T-helper 1 cell treated with Interleukin-12 subunit alpha and Interleukin-12 subunit beta and Interleukin-4 antibody, amounts not matched to agents 30 μg/mL and 1 μg/mL, for 36 hours (primary cell): ENCODE measurements at regions not wholly inside any gene's neighbourhood (a gene's known extent, or its start where the extent isn't known, plus 50 kb on each side); places are given as distances from the start of the nearest gene placed in this dataset.
"Not testable (repeated sequence)": the region's sequence is repeated elsewhere in the genome, so short reads cannot be mapped to it uniquely, and the experiment has no call there.

ENCODE experiments used
- H3K27ac Mint-ChIP-seq: one replicate; pipeline ENCODE4 v1.8.0; 2021; ENCODE audit warnings: mild to moderate bottlenecking, mixed read lengths
- H3K27me3 Mint-ChIP-seq: one replicate; pipeline ENCODE4 v1.8.0; 2021; ENCODE audit warnings: low read depth, mixed read lengths
- H3K36me3 Mint-ChIP-seq: one replicate; pipeline ENCODE4 v1.8.0; 2021; ENCODE audit warnings: low read depth, mixed read lengths
- H3K4me1 Mint-ChIP-seq: one replicate; pipeline ENCODE4 v1.8.0; 2021; ENCODE audit warnings: low read depth, mixed read lengths
- H3K4me3 Mint-ChIP-seq: one replicate; pipeline ENCODE4 v1.8.0; 2021; ENCODE audit warnings: mild to moderate bottlenecking, moderate library complexity, mixed read lengths
- H3K9me3 Mint-ChIP-seq: one replicate; pipeline ENCODE4 v1.8.0; 2021; ENCODE audit warnings: mixed read lengths

GRCh38 chr6:14231071-14231483 lies 113.5 kb downstream of the CD83 start:
- Mint-ChIP-seq H3K27me3 (peaks cover 8% of the 10 kb centered on the region), H3K9me3 (peaks cover 5% of the 10 kb centered on the region), H3K4me1 (peaks cover 2% of the 10 kb centered on the region), H3K36me3 (no peaks in the 10 kb centered on the region), H3K27ac (no peak overlapping the region), H3K4me3 (no peak overlapping the region)

GRCh38 chr6:14231501-14232280 lies 114.1 kb downstream of the CD83 start:
- H3K4me3 Mint-ChIP-seq, result no peak overlapping the region
- H3K4me1 Mint-ChIP-seq, result peaks cover 2% of the 10 kb centered on the region

GRCh38 chr6:14232889-14233288 lies 115.3 kb downstream of the CD83 start:
- no peaks in the 10 kb centered on the region for H3K9me3 Mint-ChIP-seq
- peaks cover 2% of the 10 kb centered on the region for H3K4me1 Mint-ChIP-seq
- no peak overlapping the region for H3K4me3 Mint-ChIP-seq
- no peaks in the 10 kb centered on the region for H3K36me3 Mint-ChIP-seq
- H3K27me3 Mint-ChIP-seq, result peaks cover 8% of the 10 kb centered on the region
- no peak overlapping the region for H3K27ac Mint-ChIP-seq

More at GRCh38 chr6:14231501-14232280, 114.1 kb downstream of the CD83 start:
- no peaks in the 10 kb centered on the region for H3K9me3 Mint-ChIP-seq
- peaks cover 8% of the 10 kb centered on the region for H3K27me3 Mint-ChIP-seq
- H3K36me3 Mint-ChIP-seq, result no peaks in the 10 kb centered on the region
- H3K27ac Mint-ChIP-seq, result no peak overlapping the region

DNA sequence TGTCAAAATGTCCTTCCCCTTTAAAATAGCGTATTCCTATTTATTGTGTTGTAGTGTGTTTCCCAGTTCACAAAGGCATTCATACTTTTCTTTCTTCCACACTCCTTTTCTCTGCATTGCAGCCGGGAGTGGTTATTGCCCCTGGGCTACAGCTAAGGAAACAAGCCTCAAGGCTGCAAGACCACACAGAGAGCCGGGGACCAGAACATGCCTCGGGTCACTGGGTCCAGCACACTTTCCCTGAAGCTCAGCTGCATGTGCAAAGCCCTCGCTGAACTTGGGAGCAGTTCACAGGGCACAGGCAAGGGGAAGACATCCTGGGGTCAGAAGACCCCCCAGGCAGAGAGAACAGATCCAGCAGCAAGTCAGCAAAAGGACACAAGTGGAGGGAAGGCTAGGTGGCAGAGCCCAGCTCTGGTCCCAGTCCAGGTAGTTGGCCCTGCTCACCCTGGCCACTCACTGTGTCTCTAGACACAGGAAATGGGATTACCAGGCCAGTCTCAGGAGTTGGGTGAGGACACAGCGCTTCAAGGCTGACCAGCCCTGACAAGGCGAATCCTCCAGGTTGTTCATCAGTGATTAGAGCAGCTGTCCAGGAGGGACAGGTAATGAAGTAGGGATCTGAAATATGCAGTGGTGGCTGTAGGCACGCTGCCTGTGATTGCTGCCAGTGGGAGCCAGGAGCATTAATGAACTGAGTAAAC lies 118.2 kb downstream of the CD83 start:
- H3K27me3 Mint-ChIP-seq, result peaks cover 9% of the 10 kb centered on the region
- no peak overlapping the region for H3K27ac Mint-ChIP-seq

DNA sequence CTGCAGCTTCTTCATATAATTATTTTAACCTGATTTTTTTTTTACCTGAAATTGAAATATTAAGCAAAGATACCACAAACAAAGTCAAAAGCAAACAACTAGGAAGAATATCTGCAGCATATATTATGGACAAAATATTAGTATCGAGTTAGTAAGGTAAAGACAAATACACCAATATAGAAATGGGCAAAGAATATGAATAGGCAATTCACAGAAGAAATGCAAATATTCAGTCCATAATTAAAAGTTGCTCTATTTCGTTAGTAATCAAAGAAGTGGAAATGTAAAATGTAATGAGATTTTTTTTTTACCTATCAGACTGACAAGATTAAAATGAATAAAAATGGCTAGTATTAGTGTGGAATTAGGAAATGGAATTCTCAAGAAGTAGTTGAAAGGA lies 121.5 kb downstream of the CD83 start:
- H3K27ac Mint-ChIP-seq, result no peak overlapping the region
- H3K4me3 Mint-ChIP-seq, result no peak overlapping the region
- peaks cover 17% of the 10 kb centered on the region for H3K9me3 Mint-ChIP-seq
- peaks cover 2% of the 10 kb centered on the region for H3K36me3 Mint-ChIP-seq
- peaks cover 4% of the 10 kb centered on the region for H3K27me3 Mint-ChIP-seq
- H3K4me1 Mint-ChIP-seq, result peaks cover 5% of the 10 kb centered on the region

More for the DNA sequence above, 118.2 kb downstream of the CD83 start:
- Mint-ChIP-seq H3K4me3 (no peak overlapping the region), H3K9me3 (peaks cover 10% of the 10 kb centered on the region), H3K36me3 (peaks cover 2% of the 10 kb centered on the region), H3K4me1 (peaks cover 2% of the 10 kb centered on the region)

DNA sequence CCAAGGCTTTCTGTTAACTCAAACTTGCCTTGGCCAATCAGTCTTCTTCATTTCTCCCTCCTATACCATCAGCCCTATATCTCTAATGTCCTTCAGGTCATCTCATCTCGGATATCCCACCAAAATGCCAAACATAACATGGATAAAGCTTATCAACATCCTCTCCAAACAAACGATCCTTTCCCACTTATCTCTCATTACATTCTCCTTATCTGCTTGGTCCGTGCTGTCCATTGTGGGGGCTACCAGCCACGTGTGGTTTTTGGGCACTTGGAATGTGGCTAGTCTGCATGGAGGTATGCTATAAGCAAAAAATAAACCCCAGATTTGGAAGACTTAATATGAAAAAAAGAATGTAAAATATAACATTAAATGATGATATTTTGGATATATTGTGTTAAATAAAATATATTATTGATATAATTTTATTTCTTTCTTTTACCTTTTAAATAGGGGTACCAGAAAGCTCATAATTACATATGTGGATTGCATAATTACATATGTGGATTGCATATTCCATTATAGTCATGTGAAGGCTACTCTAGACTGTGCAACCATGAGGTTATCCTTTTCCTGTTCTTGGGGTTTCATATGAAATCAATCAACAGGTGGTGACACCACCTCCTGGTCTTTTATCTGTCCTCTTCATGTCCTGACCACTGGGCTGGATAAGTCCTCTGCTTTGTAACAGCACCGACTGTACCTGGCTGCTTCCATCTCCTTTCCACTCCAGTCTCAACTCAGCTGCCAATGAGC lies 123.0 kb downstream of the CD83 start:
- Mint-ChIP-seq H3K4me3 (no peak overlapping the region), H3K27me3 (peaks cover 4% of the 10 kb centered on the region), H3K27ac (no peak overlapping the region), H3K36me3 (peaks cover 2% of the 10 kb centered on the region), H3K9me3 (peaks cover 17% of the 10 kb centered on the region), H3K4me1 (peaks cover 5% of the 10 kb centered on the region)

DNA sequence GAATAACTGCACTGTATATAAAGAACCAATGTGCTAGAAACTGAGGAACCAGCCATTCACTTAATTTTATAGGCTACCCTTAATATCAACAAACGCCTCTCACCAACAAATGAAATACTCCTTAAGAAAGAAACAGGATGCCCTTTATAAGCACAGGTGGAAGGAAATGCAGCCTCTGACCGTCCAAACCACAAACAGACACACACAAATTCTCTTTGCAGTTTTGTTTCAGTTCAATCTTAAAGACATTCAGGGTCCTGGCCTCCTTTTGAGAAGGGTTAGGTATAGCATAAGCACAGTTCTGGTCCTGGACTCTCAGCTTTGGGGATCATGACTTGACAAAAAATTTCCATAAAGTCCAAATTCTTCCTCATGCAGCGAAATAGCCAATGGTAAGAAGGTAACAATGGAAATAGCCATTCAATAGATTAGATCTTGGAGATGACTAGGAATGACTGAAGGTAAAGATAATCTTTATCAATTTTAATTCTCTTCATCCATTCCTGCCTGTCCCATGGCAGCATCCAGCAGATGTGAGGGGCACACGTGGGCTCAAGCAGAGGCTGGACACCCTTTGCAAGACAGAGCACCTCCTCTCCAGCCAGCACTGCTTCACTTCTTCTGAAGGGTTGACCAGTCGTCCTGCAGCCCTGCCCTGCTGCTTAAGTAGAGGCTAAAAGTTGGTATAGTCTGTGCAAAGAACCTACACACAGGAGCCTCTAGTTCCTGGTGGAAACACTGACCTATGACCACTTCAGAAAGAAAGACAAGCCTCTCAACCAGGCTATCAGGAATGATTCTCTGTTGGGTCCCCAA lies 123.9 kb downstream of the CD83 start:
- H3K27ac Mint-ChIP-seq, result no peak overlapping the region
- H3K4me3 Mint-ChIP-seq, result no peak overlapping the region
- peaks cover 2% of the 10 kb centered on the region for H3K36me3 Mint-ChIP-seq
- H3K4me1 Mint-ChIP-seq, result peaks cover 5% of the 10 kb centered on the region
- peaks cover 7% of the 10 kb centered on the region for H3K27me3 Mint-ChIP-seq
- peaks cover 17% of the 10 kb centered on the region for H3K9me3 Mint-ChIP-seq

DNA sequence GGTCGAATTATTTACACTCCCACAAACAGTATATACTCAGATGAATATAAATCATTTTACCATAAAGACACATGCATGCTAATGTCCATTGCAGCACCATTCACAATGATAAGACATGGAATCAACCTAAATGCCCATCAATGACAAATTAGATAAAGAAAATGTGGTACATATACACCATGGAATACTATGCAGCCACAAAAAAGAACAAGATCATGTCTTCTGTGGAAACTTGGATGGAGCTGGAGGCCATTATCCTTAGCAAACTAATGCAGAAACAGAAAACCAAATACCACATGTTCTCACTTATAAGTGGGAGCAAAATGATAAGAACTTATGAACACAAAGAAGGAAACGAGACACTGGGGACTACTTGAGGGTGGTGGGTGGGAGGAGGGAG lies 125.3 kb downstream of the CD83 start:
- H3K27ac Mint-ChIP-seq, H3K27me3 Mint-ChIP-seq, H3K4me1 Mint-ChIP-seq, H3K36me3 Mint-ChIP-seq, H3K4me3 Mint-ChIP-seq: not testable (repeated sequence)
- peaks cover 17% of the 10 kb centered on the region for H3K9me3 Mint-ChIP-seq

- Mint-ChIP-seq H3K4me3 (no peak overlapping the region), H3K36me3 (peaks cover 1% of the 10 kb centered on the region), H3K4me1 (peaks cover 5% of the 10 kb centered on the region), H3K27ac (no peak overlapping the region), H3K9me3 (peaks cover 16% of the 10 kb centered on the region), H3K27me3 (peaks cover 5% of the 10 kb centered on the region)
Observed at GRCh38 chr6:14243597-14243996, 126.0 kb downstream of the CD83 start.

DNA sequence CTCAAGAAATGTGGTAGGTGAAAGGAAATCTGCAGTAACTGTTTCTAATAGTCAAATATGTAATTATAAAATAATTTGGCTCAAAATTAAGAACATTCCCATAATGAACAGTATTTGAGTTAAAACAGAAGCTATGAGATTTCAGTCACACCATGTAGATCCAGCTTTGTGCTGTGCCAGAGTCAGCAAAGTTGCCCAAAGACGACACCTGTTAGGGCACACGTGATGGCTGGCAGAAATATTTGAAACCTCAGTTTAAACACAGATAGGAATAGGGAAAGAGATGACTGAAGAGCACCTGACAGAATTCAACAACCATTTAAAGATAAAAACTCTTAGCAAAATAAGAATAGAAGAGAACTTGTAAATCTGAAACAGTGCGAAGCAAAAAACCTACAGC lies 129.3 kb downstream of the CD83 start:
- Mint-ChIP-seq H3K4me3 (no peak overlapping the region), H3K27ac (no peak overlapping the region), H3K9me3 (peaks cover 7% of the 10 kb centered on the region), H3K4me1 (no peaks in the 10 kb centered on the region), H3K36me3 (no peaks in the 10 kb centered on the region), H3K27me3 (peaks cover 5% of the 10 kb centered on the region)

- peaks cover 4% of the 10 kb centered on the region for H3K9me3 Mint-ChIP-seq
- peaks cover 5% of the 10 kb centered on the region for H3K27me3 Mint-ChIP-seq
- H3K27ac Mint-ChIP-seq, result no peak overlapping the region
- no peaks in the 10 kb centered on the region for H3K36me3 Mint-ChIP-seq
- no peak overlapping the region for H3K4me3 Mint-ChIP-seq
- peaks cover 4% of the 10 kb centered on the region for H3K4me1 Mint-ChIP-seq
Observed at GRCh38 chr6:14250573-14250972, 133.0 kb downstream of the CD83 start.

- Mint-ChIP-seq H3K4me1 (peaks cover 4% of the 10 kb centered on the region), H3K27ac (no peak overlapping the region), H3K4me3 (no peak overlapping the region), H3K36me3 (no peaks in the 10 kb centered on the region), H3K27me3 (no peaks in the 10 kb centered on the region), H3K9me3 (peaks cover 4% of the 10 kb centered on the region)
Observed at GRCh38 chr6:14252271-14252850, 134.8 kb downstream of the CD83 start.

DNA sequence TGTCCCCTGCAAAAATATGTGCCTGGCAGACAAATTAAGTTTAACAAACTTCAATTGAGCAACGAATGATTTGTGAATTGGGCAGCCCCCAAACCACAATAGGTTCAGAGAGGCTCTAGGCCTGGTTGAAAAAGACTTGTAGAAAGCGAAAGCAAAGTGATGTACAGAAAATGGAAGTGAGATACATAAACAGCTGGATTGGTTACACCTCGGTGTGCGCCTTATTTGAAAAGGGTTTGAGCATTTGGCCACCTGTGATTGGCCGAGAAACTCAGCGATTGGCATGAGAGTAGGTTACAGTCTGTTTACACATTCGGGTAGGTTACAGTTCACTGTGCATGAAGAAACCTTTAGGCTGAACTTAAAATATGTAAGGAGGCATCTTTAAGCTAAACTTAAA lies 136.9 kb downstream of the CD83 start:
- Mint-ChIP-seq H3K27ac (no peak overlapping the region), H3K9me3 (peaks cover 4% of the 10 kb centered on the region), H3K4me1 (peaks cover 4% of the 10 kb centered on the region), H3K4me3 (no peak overlapping the region), H3K36me3 (no peaks in the 10 kb centered on the region), H3K27me3 (no peaks in the 10 kb centered on the region)

- Mint-ChIP-seq H3K4me1 (peaks cover 4% of the 10 kb centered on the region), H3K27me3 (no peaks in the 10 kb centered on the region), H3K36me3 (no peaks in the 10 kb centered on the region), H3K9me3 (peaks cover 7% of the 10 kb centered on the region), H3K27ac (no peak overlapping the region), H3K4me3 (no peak overlapping the region)
Observed at GRCh38 chr6:14255916-14256315, 138.3 kb downstream of the CD83 start.
